GM12878 (cell line): ENCODE measurements at regions not wholly inside any gene's neighbourhood (a gene's known extent, or its start where the extent isn't known, plus 50 kb on each side); places are given as distances from the start of the nearest gene placed in this dataset.
A peak's percentile ranks its signal among the peaks of the same experiment; 100 is the strongest.

Source experiments
- ATAC-seq: fragments of 200-7000 bp; cut with Tn5 transposase; 3 replicates; pipeline ENCODE4 v1.9.1; 2020; ENCODE audit warnings: mild to moderate bottlenecking, moderate library complexity
- BruUV-seq: library from RNA; stranded (reverse); fragments of 400-500 nt; replicated peaks from 2 replicates; lab custom pipeline; 2021; lab: Mats Ljungman, UMichigan
- CTCF ChIA-PET: fragments of 300-600 bp; sonication (Branson Sonifier 250); formaldehyde crosslinking; extraction: SDS; loops from one replicate; lab custom pipeline; 2021; ENCODE audit warnings: inconsistent platforms; lab: Yijun Ruan, JAX
- POLR2A ChIA-PET: fragments of 350-600 bp; formaldehyde crosslinking; extraction: SDS; loops from one replicate; lab custom pipeline; 2021; ENCODE audit warnings: inconsistent platforms; lab: Charles Lee
- RAD21 ChIA-PET: fragments of 300-600 bp; sonication (Branson Sonifier 250); formaldehyde crosslinking; loops from one replicate; lab custom pipeline; 2023; ENCODE audit warnings: antibody characterized with exemption; ENCODE audit not compliant: unreplicated experiment; lab: Charles Lee
- SMC1A ChIA-PET: fragments of 300-600 bp; sonication (Branson Sonifier 250); formaldehyde crosslinking; loops from one replicate; lab custom pipeline; 2023; ENCODE audit not compliant: unreplicated experiment, uncharacterized antibody; lab: Charles Lee
- DNase-seq: peaks from one replicate; pipeline ENCODE4 v3.0.0-alpha.2; 2011; ENCODE audit warnings: low read depth, low spot score
- FAIRE-seq: peaks from 3 replicates; lab custom pipeline; 2011; peaks lifted over from hg19 to GRCh38; lab: Jason Lieb, UNC
- H2AFZ ChIP-seq: 2 replicates; pipeline ENCODE4 v1.6.0; 2011; ENCODE audit warnings: low read depth, low read length, control low read depth; ENCODE audit not compliant: control insufficient read depth
- H3K27ac ChIP-seq: 2 replicates; pipeline ENCODE4 v1.5.1; 2011; ENCODE audit warnings: control low read depth; ENCODE audit not compliant: control insufficient read depth, insufficient read depth
- H3K27me3 ChIP-seq, 2 experiments: replicated peaks in 1 of 2; 2 replicates each; pipeline versions ENCODE4 v1.6.0 to v1.6.1; 2011; ENCODE audit warnings: low read length in 1 of 2; ENCODE audit not compliant: control insufficient read depth in 2 of 2, insufficient read depth in 2 of 2
- H3K36me3 ChIP-seq, 2 experiments: 2 replicates each; pipeline ENCODE4 v1.5.1; 2011; ENCODE audit warnings: low read length in 1 of 2; ENCODE audit not compliant: control insufficient read depth in 2 of 2, insufficient read depth in 2 of 2
- H3K4me1 ChIP-seq: 2 replicates; pipeline ENCODE4 v1.6.1; 2011; ENCODE audit warnings: mild to moderate bottlenecking, low read length, moderate library complexity, mixed read lengths; ENCODE audit not compliant: control insufficient read depth, insufficient read depth
- H3K4me2 ChIP-seq: 2 replicates; pipeline ENCODE4 v1.6.0; 2011; ENCODE audit warnings: control low read depth; ENCODE audit not compliant: control insufficient read depth, insufficient read depth
- H3K4me3 ChIP-seq: fragments of 200-600 bp; sonication (generic); 2 replicates; pipeline ENCODE4 v1.5.1; 2016
- H3K79me2 ChIP-seq: 2 replicates; pipeline ENCODE4 v1.6.0; 2011; ENCODE audit warnings: low read length; ENCODE audit not compliant: control insufficient read depth, insufficient read depth
- H3K9ac ChIP-seq: 2 replicates; pipeline ENCODE4 v1.8.0; 2011; ENCODE audit warnings: low read length, control low read depth, mixed read lengths; ENCODE audit not compliant: control insufficient read depth, insufficient read depth
- H3K9me3 ChIP-seq: replicated peaks from 3 replicates; pipeline ENCODE4 v1.5.1; 2011; ENCODE audit warnings: mild to moderate bottlenecking, low read length; ENCODE audit not compliant: control insufficient read depth, insufficient read depth
- H4K20me1 ChIP-seq: 2 replicates; pipeline ENCODE4 v1.6.0; 2011; ENCODE audit not compliant: control insufficient read depth, insufficient read depth
- CHD4 ChIP-seq: fragments of 200-600 bp; sonication (generic); IDR thresholded peaks from 2 replicates; pipeline ENCODE4 v1.6.1; 2016; ENCODE audit warnings: mild to moderate bottlenecking
- HCFC1 ChIP-seq: fragments of 150-350 bp; IDR thresholded peaks from 2 replicates; pipeline ENCODE4 v1.6.1; 2014; ENCODE audit warnings: low read length
- KAT2A ChIP-seq: conservative IDR thresholded peaks from 2 replicates; pipeline ENCODE4 v1.6.1; 2011; ENCODE audit warnings: low read depth, low read length; ENCODE audit not compliant: control insufficient read depth
- MXI1 ChIP-seq: fragments of 150-350 bp; IDR thresholded peaks from 2 replicates; pipeline ENCODE4 v1.6.1; 2011; ENCODE audit warnings: low read depth, mild to moderate bottlenecking, inconsistent platforms, low read length, improper control_type of control experiment
- POU2F2 ChIP-seq: IDR thresholded peaks from 3 replicates; pipeline ENCODE4 v1.6.1; 2011; ENCODE audit warnings: low read depth, mild to moderate bottlenecking, low read length, borderline replicate concordance
- RAD21 ChIP-seq: IDR thresholded peaks from 2 replicates; pipeline ENCODE4 v1.6.1; 2011; ENCODE audit warnings: mild to moderate bottlenecking, low read depth, low read length, moderate library complexity; ENCODE audit not compliant: insufficient read depth
- RB1 ChIP-seq: fragments of 450-650 bp; formaldehyde crosslinking; IDR thresholded peaks from 2 replicates; pipeline ENCODE4 v1.6.1; 2017; ENCODE audit warnings: mild to moderate bottlenecking, borderline replicate concordance
- RELA ChIP-seq: fragments of 450-650 bp; IDR thresholded peaks from 2 replicates; pipeline ENCODE4 v1.8.0; 2014; ENCODE audit warnings: borderline replicate concordance; ENCODE audit not compliant: partially characterized antibody
- RFX5 ChIP-seq: IDR thresholded peaks from 2 replicates; pipeline ENCODE4 v1.6.1; 2011; ENCODE audit warnings: low read depth, low read length, improper control_type of control experiment
- RUNX3 ChIP-seq: IDR thresholded peaks from 2 replicates; pipeline ENCODE4 v1.6.1; 2012; ENCODE audit warnings: low read length, inconsistent platforms
- SMC3 ChIP-seq: IDR thresholded peaks from 2 replicates; pipeline ENCODE4 v1.6.1; 2011; ENCODE audit warnings: low read length, improper control_type of control experiment, borderline replicate concordance
- TBL1XR1 ChIP-seq: IDR thresholded peaks from 2 replicates; pipeline ENCODE4 v1.6.1; 2012; ENCODE audit warnings: low read depth, low read length, improper control_type of control experiment
- YY1 ChIP-seq: IDR thresholded peaks from 2 replicates; pipeline ENCODE4 v1.6.1; 2011; ENCODE audit warnings: low read depth, mild to moderate bottlenecking, low read length
- WGBS: methylation state at CpG from one replicate; pipeline ENCODE4 v1.1.6; 2016; ENCODE audit warnings: low lambda C conversion rate; ENCODE audit not compliant: insufficient replicate concordance, insufficient coverage; ENCODE audit errors: missing lambda C conversion rate; 5-methylcytosine and 5-hydroxymethylcytosine counted together
- in situ Hi-C: fragments of 300-500 bp; cut with MboI; formaldehyde crosslinking; loops from 9 replicates; pipeline ENCODE4 v1.14.3; 2018; ENCODE audit warnings: mixed read lengths
- intact Hi-C: fragments of 100-400 bp; cut with micrococcal nuclease; formaldehyde crosslinking; loops from one replicate; pipeline ENCODE4 v1.14.2; 2022; ENCODE audit not compliant: unreplicated experiment
- TF ChIP-seq, protein P1 (sequence below): IDR thresholded peaks from 2 replicates; pipeline ENCODE4 v1.6.1; 2012; ENCODE audit warnings: mild to moderate bottlenecking, low read depth, low read length
- TF ChIP-seq, protein P2 (sequence below), 3 experiments: IDR thresholded peaks in 2 of 3; conservative IDR thresholded peaks in 1 of 3; 2 replicates each; pipeline ENCODE4 v1.5.1; 2011; ENCODE audit warnings: low read depth in 3 of 3, low read length in 3 of 3, mild to moderate bottlenecking in 3 of 3, control low read depth in 2 of 3, moderate library complexity in 2 of 3, inconsistent platforms in 1 of 3, mixed read lengths in 1 of 3; ENCODE audit not compliant: control insufficient read depth in 2 of 3, insufficient read depth in 1 of 3; ENCODE audit errors: extremely low read depth in 1 of 3

DNA sequence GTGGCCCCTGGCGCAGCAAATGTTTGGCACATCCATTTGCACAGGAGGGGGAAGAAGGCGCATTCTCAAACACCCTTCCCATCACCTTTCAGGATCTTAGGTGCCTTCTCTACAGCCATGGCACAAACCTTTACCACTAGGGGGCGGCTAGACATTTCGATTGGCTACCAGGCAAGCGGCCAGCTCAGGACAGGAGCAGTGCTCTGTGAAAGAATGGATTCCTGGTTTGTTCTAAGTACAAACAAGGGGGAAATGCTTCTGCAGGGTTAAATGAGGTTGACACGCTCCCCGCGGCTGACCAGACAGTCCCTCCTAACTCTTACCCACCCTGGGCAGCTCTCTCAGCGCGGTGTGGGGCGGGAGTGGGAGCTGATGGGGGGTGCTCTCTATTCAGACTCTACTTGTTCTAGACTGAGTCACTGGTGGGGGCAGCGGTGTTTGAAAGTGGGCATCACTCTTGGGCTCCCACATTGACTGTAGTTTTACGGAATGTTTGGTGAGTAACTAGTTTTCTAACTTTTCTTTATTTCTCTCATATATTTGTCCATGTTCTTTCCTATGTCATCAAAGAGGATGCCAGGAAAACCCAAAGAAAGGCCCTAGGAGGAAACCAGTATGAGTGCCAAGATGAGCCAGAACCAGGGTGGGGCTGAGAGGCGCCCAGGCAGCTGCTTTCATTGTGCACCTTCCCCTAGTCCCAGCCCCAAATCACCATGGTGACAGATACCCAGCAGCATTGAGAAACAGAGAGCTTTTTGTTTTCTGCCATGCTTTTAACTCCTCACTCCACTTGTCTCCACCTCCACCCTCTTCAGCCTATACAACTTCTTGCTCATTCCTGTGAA, 61.4 kb upstream of the GPR158 start:
- H3K4me3 ChIP-seq: no peak overlapping the region
- intact Hi-C loops: loop anchor here (1.0 to 10.0 kb wide), 2 partner anchors 114 to 601 kb away; no protein-coding TSS in a partner anchor
- CTCF ChIA-PET: interaction anchor here (0.6 to 4.5 kb wide), 21 partner anchors 8 to 648 kb away, joined by 3 to 45 read pairs (median 4); no protein-coding TSS in a partner anchor
- ATAC-seq (peak; percentile 99), FAIRE-seq (peak; percentile 80), DNase-seq (no peak)
- H3K27ac ChIP-seq: no peak overlapping the region
- H3K4me1 ChIP-seq: no peaks in the 10 kb centered on the region
- no peak overlapping the region for H3K9ac ChIP-seq
- no peaks in the 10 kb centered on the region for H4K20me1 ChIP-seq
- H3K27me3 ChIP-seq: no peaks in the 10 kb centered on the region
- TF ChIP-seq KAT2A: no peak
- peak; percentile 64 for TF ChIP-seq SMC3
- TF ChIP-seq RELA: no peak
- TF ChIP-seq, protein P1, sequence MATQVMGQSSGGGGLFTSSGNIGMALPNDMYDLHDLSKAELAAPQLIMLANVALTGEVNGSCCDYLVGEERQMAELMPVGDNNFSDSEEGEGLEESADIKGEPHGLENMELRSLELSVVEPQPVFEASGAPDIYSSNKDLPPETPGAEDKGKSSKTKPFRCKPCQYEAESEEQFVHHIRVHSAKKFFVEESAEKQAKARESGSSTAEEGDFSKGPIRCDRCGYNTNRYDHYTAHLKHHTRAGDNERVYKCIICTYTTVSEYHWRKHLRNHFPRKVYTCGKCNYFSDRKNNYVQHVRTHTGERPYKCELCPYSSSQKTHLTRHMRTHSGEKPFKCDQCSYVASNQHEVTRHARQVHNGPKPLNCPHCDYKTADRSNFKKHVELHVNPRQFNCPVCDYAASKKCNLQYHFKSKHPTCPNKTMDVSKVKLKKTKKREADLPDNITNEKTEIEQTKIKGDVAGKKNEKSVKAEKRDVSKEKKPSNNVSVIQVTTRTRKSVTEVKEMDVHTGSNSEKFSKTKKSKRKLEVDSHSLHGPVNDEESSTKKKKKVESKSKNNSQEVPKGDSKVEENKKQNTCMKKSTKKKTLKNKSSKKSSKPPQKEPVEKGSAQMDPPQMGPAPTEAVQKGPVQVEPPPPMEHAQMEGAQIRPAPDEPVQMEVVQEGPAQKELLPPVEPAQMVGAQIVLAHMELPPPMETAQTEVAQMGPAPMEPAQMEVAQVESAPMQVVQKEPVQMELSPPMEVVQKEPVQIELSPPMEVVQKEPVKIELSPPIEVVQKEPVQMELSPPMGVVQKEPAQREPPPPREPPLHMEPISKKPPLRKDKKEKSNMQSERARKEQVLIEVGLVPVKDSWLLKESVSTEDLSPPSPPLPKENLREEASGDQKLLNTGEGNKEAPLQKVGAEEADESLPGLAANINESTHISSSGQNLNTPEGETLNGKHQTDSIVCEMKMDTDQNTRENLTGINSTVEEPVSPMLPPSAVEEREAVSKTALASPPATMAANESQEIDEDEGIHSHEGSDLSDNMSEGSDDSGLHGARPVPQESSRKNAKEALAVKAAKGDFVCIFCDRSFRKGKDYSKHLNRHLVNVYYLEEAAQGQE: no peak
- TF ChIP-seq POU2F2: no peak
- no peak for TF ChIP-seq TBL1XR1
- no peak for TF ChIP-seq HCFC1
- TF ChIP-seq RUNX3: no peak
- no peak for TF ChIP-seq MXI1
- no peak for TF ChIP-seq RB1
- TF ChIP-seq RFX5: no peak
- TF ChIP-seq RAD21: peak; percentile 70
- no peak for TF ChIP-seq CHD4
- TF ChIP-seq YY1: peak; percentile 68; the same call in 1 of the 2 replicates
- TF ChIP-seq, protein P2, sequence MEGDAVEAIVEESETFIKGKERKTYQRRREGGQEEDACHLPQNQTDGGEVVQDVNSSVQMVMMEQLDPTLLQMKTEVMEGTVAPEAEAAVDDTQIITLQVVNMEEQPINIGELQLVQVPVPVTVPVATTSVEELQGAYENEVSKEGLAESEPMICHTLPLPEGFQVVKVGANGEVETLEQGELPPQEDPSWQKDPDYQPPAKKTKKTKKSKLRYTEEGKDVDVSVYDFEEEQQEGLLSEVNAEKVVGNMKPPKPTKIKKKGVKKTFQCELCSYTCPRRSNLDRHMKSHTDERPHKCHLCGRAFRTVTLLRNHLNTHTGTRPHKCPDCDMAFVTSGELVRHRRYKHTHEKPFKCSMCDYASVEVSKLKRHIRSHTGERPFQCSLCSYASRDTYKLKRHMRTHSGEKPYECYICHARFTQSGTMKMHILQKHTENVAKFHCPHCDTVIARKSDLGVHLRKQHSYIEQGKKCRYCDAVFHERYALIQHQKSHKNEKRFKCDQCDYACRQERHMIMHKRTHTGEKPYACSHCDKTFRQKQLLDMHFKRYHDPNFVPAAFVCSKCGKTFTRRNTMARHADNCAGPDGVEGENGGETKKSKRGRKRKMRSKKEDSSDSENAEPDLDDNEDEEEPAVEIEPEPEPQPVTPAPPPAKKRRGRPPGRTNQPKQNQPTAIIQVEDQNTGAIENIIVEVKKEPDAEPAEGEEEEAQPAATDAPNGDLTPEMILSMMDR (IDR thresholded peaks at IDR 0.05 in 2 of 3, conservative IDR thresholded peaks at IDR 0.05 in 1 of 3; ENCODE audit: control insufficient read depth in 2 of 3, extremely low read depth in 1 of 3, insufficient read depth in 1 of 3, low read depth in 3 of 3, low read length in 3 of 3): peak; percentile 80 to 86 (median 84)
- RAD21 ChIA-PET: interaction anchor here (0.7 to 1.8 kb wide), 5 partner anchors 38 to 210 kb away, joined by 3 to 11 read pairs (median 3); no protein-coding TSS in a partner anchor
- no peaks in the 10 kb centered on the region for H3K36me3 ChIP-seq
- WGBS: 14% methylated on average over 14 of the region's 14 CpGs
- SMC1A ChIA-PET: interaction anchor here (0.8 to 2.9 kb wide), 8 partner anchors 8 to 368 kb away, joined by 3 to 18 read pairs (median 4); no protein-coding TSS in a partner anchor
- no peak overlapping the region for H3K4me2 ChIP-seq
- BruUV-seq: no TSS peak
- in situ Hi-C loops: no loop called here
- POLR2A ChIA-PET: no interaction called here
- no peaks in the 10 kb centered on the region for H3K79me2 ChIP-seq
- H3K9me3 ChIP-seq: no peaks in the 10 kb centered on the region
- H2AFZ ChIP-seq: no peak overlapping the region
